H9 (cell line): ENCODE measurements at regions not wholly inside any gene's neighbourhood (a gene's known extent, or its start where the extent isn't known, plus 50 kb on each side); places are given as distances from the start of the nearest gene placed in this dataset.

Experiments
- DNase-seq: peaks from one replicate; pipeline ENCODE4 v3.0.0-alpha.2; 2017
- H2AFZ ChIP-seq: one replicate; pipeline ENCODE4 v1.6.1; 2013; ENCODE audit warnings: mild to moderate bottlenecking, low read length, control low read depth, moderate library complexity
- H2AK5ac ChIP-seq: 2 replicates; pipeline ENCODE4 v1.6.1; 2013; ENCODE audit warnings: low read length, control low read depth, mixed read lengths; ENCODE audit not compliant: insufficient read length
- H2BK120ac ChIP-seq: one replicate; pipeline ENCODE4 v1.6.1; 2013; ENCODE audit warnings: low read depth, mild to moderate bottlenecking, low read length, control low read depth, inconsistent platforms; ENCODE audit not compliant: poor library complexity, severe bottlenecking
- H2BK12ac ChIP-seq: 2 replicates; pipeline ENCODE4 v1.6.1; 2013; ENCODE audit warnings: low read length, control low read depth, mixed read lengths, low read depth; ENCODE audit not compliant: insufficient read length
- H2BK15ac ChIP-seq: 2 replicates; pipeline ENCODE4 v1.6.1; 2013; ENCODE audit warnings: low read depth, low read length, control low read depth
- H2BK20ac ChIP-seq: one replicate; pipeline ENCODE4 v1.6.1; 2013; ENCODE audit warnings: low read depth, mild to moderate bottlenecking, low read length, control low read depth, inconsistent platforms; ENCODE audit not compliant: poor library complexity, severe bottlenecking
- H2BK5ac ChIP-seq: 2 replicates; pipeline ENCODE4 v1.6.1; 2013; ENCODE audit warnings: low read length, control low read depth, mixed read lengths; ENCODE audit not compliant: insufficient read length
- H3K14ac ChIP-seq: 2 replicates; pipeline ENCODE4 v1.6.1; 2013; ENCODE audit warnings: low read length, control low read depth; ENCODE audit not compliant: insufficient read depth
- H3K18ac ChIP-seq: 2 replicates; pipeline ENCODE4 v1.6.1; 2013; ENCODE audit warnings: low read depth, mild to moderate bottlenecking, mixed read lengths, low read length, control low read depth; ENCODE audit not compliant: insufficient read length
- H3K23ac ChIP-seq: 2 replicates; pipeline ENCODE4 v1.6.1; 2013; ENCODE audit warnings: low read length, control low read depth, mixed read lengths, low read depth; ENCODE audit not compliant: insufficient read length
- H3K23me2 ChIP-seq: 2 replicates; pipeline ENCODE4 v1.6.1; 2013; ENCODE audit warnings: low read depth, mild to moderate bottlenecking, mixed read lengths, low read length, control low read depth; ENCODE audit not compliant: insufficient read length, poor library complexity, severe bottlenecking
- H3K27ac ChIP-seq: 2 replicates; pipeline ENCODE4 v1.5.1; 2013; ENCODE audit warnings: low read length, control low read depth, mixed read lengths, low read depth; ENCODE audit not compliant: insufficient read length
- H3K27me3 ChIP-seq: 2 replicates; pipeline ENCODE4 v1.6.1; 2013; ENCODE audit warnings: low read length, control low read depth, inconsistent platforms; ENCODE audit not compliant: insufficient read depth
- H3K4ac ChIP-seq: 2 replicates; pipeline ENCODE4 v1.6.1; 2013; ENCODE audit warnings: low read depth, mild to moderate bottlenecking, control low read depth, inconsistent platforms, low read length, moderate library complexity
- H3K4me1 ChIP-seq: 2 replicates; pipeline ENCODE4 v1.6.1; 2013; ENCODE audit warnings: low read length, control low read depth, inconsistent platforms; ENCODE audit not compliant: insufficient read depth
- H3K4me2 ChIP-seq: 2 replicates; pipeline ENCODE4 v1.6.1; 2013; ENCODE audit warnings: low read length, control low read depth, mixed read lengths; ENCODE audit not compliant: insufficient read length, insufficient read depth
- H3K56ac ChIP-seq: 2 replicates; pipeline ENCODE4 v1.6.1; 2013; ENCODE audit warnings: low read depth, mild to moderate bottlenecking, mixed read lengths, low read length, control low read depth; ENCODE audit not compliant: insufficient read length
- H3K79me1 ChIP-seq: 2 replicates; pipeline ENCODE4 v1.6.1; 2013; ENCODE audit warnings: low read depth, mild to moderate bottlenecking, moderate library complexity, low read length, control low read depth, inconsistent platforms; ENCODE audit not compliant: insufficient read depth, poor library complexity, severe bottlenecking
- H3K79me2 ChIP-seq: 2 replicates; pipeline ENCODE4 v1.6.1; 2013; ENCODE audit warnings: low read length, control low read depth, inconsistent platforms; ENCODE audit not compliant: insufficient read depth
- H3K9ac ChIP-seq: 2 replicates; pipeline ENCODE4 v1.6.1; 2013; ENCODE audit warnings: low read length, control low read depth, mixed read lengths; ENCODE audit not compliant: insufficient read length; ENCODE audit errors: extremely low read depth
- H3K9me3 ChIP-seq: one replicate; pipeline ENCODE4 v1.6.1; 2013; ENCODE audit warnings: low read depth, low read length, inconsistent platforms; ENCODE audit not compliant: control insufficient read depth
- H3T11ph ChIP-seq: one replicate; pipeline ENCODE4 v1.6.1; 2013; ENCODE audit warnings: mild to moderate bottlenecking, low read length, control low read depth, inconsistent platforms
- H4K20me1 ChIP-seq: one replicate; pipeline ENCODE4 v1.6.1; 2013; ENCODE audit not compliant: control insufficient read depth, insufficient read length, insufficient read depth
- H4K5ac ChIP-seq: 2 replicates; pipeline ENCODE4 v1.6.1; 2013; ENCODE audit warnings: low read depth, mild to moderate bottlenecking, mixed read lengths, low read length, control low read depth; ENCODE audit not compliant: insufficient read length
- H4K8ac ChIP-seq: replicated peaks from 2 replicates; pipeline ENCODE4 v1.6.1; 2013; ENCODE audit warnings: low read length, control low read depth, mixed read lengths, low read depth; ENCODE audit not compliant: insufficient read length
- H4K91ac ChIP-seq: 2 replicates; pipeline ENCODE4 v1.6.1; 2013; ENCODE audit warnings: low read depth, mild to moderate bottlenecking, moderate library complexity, mixed read lengths, low read length, control low read depth; ENCODE audit not compliant: insufficient read length
- H3K27ac Mint-ChIP-seq, 3 experiments: 2 replicates in 2 of 3; 3 replicates in 1 of 3; pipeline ENCODE4 v1.8.0; 2020 to 2021; ENCODE audit warnings: mixed read lengths in 3 of 3, mild to moderate bottlenecking in 1 of 3, moderate library complexity in 1 of 3
- H3K27me3 Mint-ChIP-seq: 2 replicates; pipeline ENCODE4 v1.8.0; 2021; ENCODE audit warnings: low read depth, mild to moderate bottlenecking, moderate library complexity, mixed read lengths
- H3K36me3 Mint-ChIP-seq, 3 experiments: 2 replicates in 2 of 3; 3 replicates in 1 of 3; pipeline ENCODE4 v1.8.0; 2020 to 2021; ENCODE audit warnings: low read depth in 3 of 3, mixed read lengths in 3 of 3; ENCODE audit not compliant: insufficient read depth in 1 of 3
- H3K4me1 Mint-ChIP-seq, 2 experiments: 2 replicates each; pipeline ENCODE4 v1.8.0; 2020; ENCODE audit warnings: mixed read lengths in 2 of 2
- H3K4me3 Mint-ChIP-seq, 2 experiments: 2 replicates in 1 of 2; 3 replicates in 1 of 2; pipeline ENCODE4 v1.8.0; 2020 to 2021; ENCODE audit warnings: mild to moderate bottlenecking in 2 of 2, mixed read lengths in 2 of 2, moderate library complexity in 1 of 2
- H3K9me3 Mint-ChIP-seq, 2 experiments: 2 replicates in 1 of 2; 3 replicates in 1 of 2; pipeline ENCODE4 v1.8.0; 2020; ENCODE audit warnings: mild to moderate bottlenecking in 2 of 2, mixed read lengths in 2 of 2, moderate library complexity in 1 of 2
- CTCF ChIP-seq: fragments of 200-600 bp; sonication (generic); conservative IDR thresholded peaks from 3 replicates; pipeline ENCODE4 v1.8.0; 2021; ENCODE audit warnings: antibody characterized with exemption, mild to moderate bottlenecking
- whole genome bisulfite sequencing: extraction: QIAGEN DNeasy Blood & Tissue Kit; methylation state at CpG from one replicate; pipeline ENCODE4 v1.1.7; 2013; ENCODE audit warnings: missing lambda C conversion rate, low lambda C conversion rate, mixed read lengths; ENCODE audit not compliant: insufficient read length; ENCODE audit errors: extremely low coverage; 5-methylcytosine and 5-hydroxymethylcytosine counted together

- Histone ChIP-seq H3K27me3 (no peaks in the 10 kb centered on the region), H4K91ac (no peak overlapping the region), H3K4ac (no peak overlapping the region), H4K5ac (no peak overlapping the region), H3K18ac (no peak overlapping the region), H3K9ac (no peak overlapping the region), H3T11ph (no peak overlapping the region), H4K8ac (no peak overlapping the region), H3K56ac (no peak overlapping the region), H3K23me2 (no peaks in the 10 kb centered on the region), H4K20me1 (no peaks in the 10 kb centered on the region), H2BK12ac (no peak overlapping the region), H3K14ac (no peak overlapping the region), H2BK120ac (no peak overlapping the region), H3K4me2 (no peak overlapping the region), H3K79me1 (no peaks in the 10 kb centered on the region), H3K9me3 (no peaks in the 10 kb centered on the region), H2BK15ac (no peak overlapping the region), H3K23ac (no peak overlapping the region), H2BK20ac (no peak overlapping the region), H3K4me1 (no peaks in the 10 kb centered on the region), H2BK5ac (no peak overlapping the region), H3K27ac (no peak overlapping the region), H2AFZ (no peak overlapping the region), H2AK5ac (no peak overlapping the region), H3K79me2 (no peaks in the 10 kb centered on the region)
- H3K4me3 Mint-ChIP-seq = no peak overlapping the region
- no CpG with 5 or more reads among the region's 4 CpGs for whole genome bisulfite sequencing
- peaks cover 7% of the 10 kb centered on the region in 2 experiments; a peak in 3 of 4 replicates for H3K4me1 Mint-ChIP-seq
- TF ChIP-seq CTCF = no peak
- no peak for DNase-seq
- H3K27me3 Mint-ChIP-seq = no peaks in the 10 kb centered on the region
- H3K9me3 Mint-ChIP-seq = no peaks in the 10 kb centered on the region
- no peaks in the 10 kb centered on the region for H3K36me3 Mint-ChIP-seq
- H3K27ac Mint-ChIP-seq = no peak overlapping the region
These were observed 809.5 kb upstream of the GOT2 start for GRCh38 chr16:59543641-59544040.
